GM23338 (cell line): ENCODE measurements at regions not wholly inside any gene's neighbourhood (a gene's known extent, or its start where the extent isn't known, plus 50 kb on each side); places are given as distances from the start of the nearest gene placed in this dataset.

Experiments
- ATAC-seq: fragments of 200-7000 bp; cut with Tn5 transposase; 3 replicates; pipeline ENCODE4 v1.9.1; 2020
- DNase-seq: peaks from one replicate; pipeline ENCODE4 v3.0.0-alpha.2; 2015; ENCODE audit warnings: low spot score
- H2AFZ ChIP-seq: fragments of 200-600 bp; sonication (generic); 2 replicates; pipeline ENCODE4 v1.8.0; 2016; ENCODE audit warnings: antibody characterized with exemption, mild to moderate bottlenecking, moderate library complexity
- H3F3A ChIP-seq: fragments of 200-600 bp; sonication (generic); replicated peaks from 2 replicates; pipeline ENCODE4 v1.8.0; 2017; ENCODE audit warnings: antibody characterized with exemption, mixed run types, low read depth
- H3K27ac ChIP-seq: fragments of 200-600 bp; sonication (generic); 2 replicates; pipeline ENCODE4 v1.6.1; 2016; ENCODE audit warnings: low read depth
- H3K27me3 ChIP-seq: fragments of 200-600 bp; sonication (generic); 2 replicates; pipeline ENCODE4 v1.8.0; 2016; ENCODE audit warnings: mild to moderate bottlenecking, mixed run types, moderate library complexity; ENCODE audit not compliant: insufficient read depth
- H3K36me3 ChIP-seq: fragments of 200-600 bp; sonication (generic); 2 replicates; pipeline ENCODE4 v1.8.0; 2016; ENCODE audit warnings: mild to moderate bottlenecking; ENCODE audit not compliant: insufficient read depth
- H3K4me1 ChIP-seq: fragments of 200-600 bp; sonication (generic); 2 replicates; pipeline ENCODE4 v1.8.0; 2016; ENCODE audit warnings: mild to moderate bottlenecking, moderate library complexity; ENCODE audit not compliant: insufficient read depth
- H3K4me2 ChIP-seq: fragments of 200-600 bp; sonication (generic); 2 replicates; pipeline ENCODE4 v1.7.1; 2017; ENCODE audit warnings: mixed run types
- H3K4me3 ChIP-seq: fragments of 200-600 bp; sonication (generic); 2 replicates; pipeline ENCODE4 v1.6.1; 2016; ENCODE audit warnings: mixed run types
- H3K79me2 ChIP-seq: fragments of 200-600 bp; sonication (generic); replicated peaks from 2 replicates; pipeline ENCODE4 v1.8.0; 2017; ENCODE audit warnings: mild to moderate bottlenecking; ENCODE audit not compliant: insufficient read depth
- H3K9me2 ChIP-seq: fragments of 200-600 bp; sonication (generic); 2 replicates; pipeline ENCODE4 v1.8.0; 2017; ENCODE audit not compliant: insufficient read depth
- H4K20me1 ChIP-seq: fragments of 200-600 bp; sonication (generic); replicated peaks from 2 replicates; pipeline ENCODE4 v1.8.0; 2017; ENCODE audit warnings: mild to moderate bottlenecking; ENCODE audit not compliant: insufficient read depth
- H3K27ac Mint-ChIP-seq: 2 replicates; pipeline ENCODE4 v1.8.0; 2020; ENCODE audit warnings: inconsistent platforms, mild to moderate bottlenecking, moderate library complexity, mixed read lengths
- H3K27me3 Mint-ChIP-seq: 3 replicates; pipeline ENCODE4 v1.8.0; 2022; ENCODE audit warnings: low read depth, mild to moderate bottlenecking, moderate library complexity, mixed read lengths, inconsistent platforms; ENCODE audit not compliant: insufficient read depth, poor library complexity
- H3K36me3 Mint-ChIP-seq: 3 replicates; pipeline ENCODE4 v1.8.0; 2021; ENCODE audit warnings: low read depth, mild to moderate bottlenecking, inconsistent platforms, moderate library complexity, mixed read lengths
- H3K4me1 Mint-ChIP-seq: 3 replicates; pipeline ENCODE4 v1.8.0; 2020; ENCODE audit warnings: mild to moderate bottlenecking, inconsistent platforms, mixed read lengths
- H3K4me3 Mint-ChIP-seq: 3 replicates; pipeline ENCODE4 v1.8.0; 2021; ENCODE audit warnings: moderate library complexity, mild to moderate bottlenecking, inconsistent platforms, mixed read lengths
- H3K9me3 Mint-ChIP-seq: 3 replicates; pipeline ENCODE4 v1.8.0; 2020; ENCODE audit warnings: moderate library complexity, mild to moderate bottlenecking, inconsistent platforms, mixed read lengths
- CREB1 ChIP-seq: fragments of 250-450 bp; sonication (Bioruptor Pico); IDR thresholded peaks from 2 replicates; pipeline ENCODE4 v1.5.0; 2020; ENCODE audit warnings: low read depth, mild to moderate bottlenecking, moderate library complexity
- NANOG ChIP-seq: IDR thresholded peaks from 2 replicates; pipeline ENCODE4 v1.6.1; 2016; ENCODE audit warnings: antibody characterized with exemption, borderline replicate concordance
- POLR2AphosphoS5 ChIP-seq: IDR thresholded peaks from 2 replicates; pipeline ENCODE4 v1.6.1; 2016; ENCODE audit warnings: antibody characterized with exemption, low read depth
- TF ChIP-seq, protein P1 (sequence below): IDR thresholded peaks from one replicate; pipeline ENCODE4 v1.6.1; 2018; ENCODE audit warnings: antibody characterized with exemption; ENCODE audit not compliant: unreplicated experiment

DNA sequence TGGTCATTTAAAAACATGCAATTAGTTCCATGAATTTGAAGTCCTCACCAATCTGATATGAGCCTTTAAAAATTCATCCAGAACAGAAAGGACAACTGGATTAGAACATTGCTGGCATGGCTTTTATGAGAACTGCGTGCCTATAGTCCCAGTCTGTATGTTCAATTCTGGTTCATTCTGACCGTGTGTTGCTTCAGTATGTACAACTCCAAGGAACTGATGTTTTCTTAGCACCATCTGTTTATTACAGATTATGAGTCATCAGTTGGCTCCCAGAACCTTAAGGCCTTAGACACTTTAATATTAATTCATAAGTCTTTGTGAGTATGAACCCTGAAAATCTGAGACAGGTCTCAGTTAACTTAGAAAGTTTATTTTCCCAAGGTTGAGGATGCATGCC lies 115.0 kb downstream of the CEP44 start (continued):
- TF ChIP-seq, protein P1, sequence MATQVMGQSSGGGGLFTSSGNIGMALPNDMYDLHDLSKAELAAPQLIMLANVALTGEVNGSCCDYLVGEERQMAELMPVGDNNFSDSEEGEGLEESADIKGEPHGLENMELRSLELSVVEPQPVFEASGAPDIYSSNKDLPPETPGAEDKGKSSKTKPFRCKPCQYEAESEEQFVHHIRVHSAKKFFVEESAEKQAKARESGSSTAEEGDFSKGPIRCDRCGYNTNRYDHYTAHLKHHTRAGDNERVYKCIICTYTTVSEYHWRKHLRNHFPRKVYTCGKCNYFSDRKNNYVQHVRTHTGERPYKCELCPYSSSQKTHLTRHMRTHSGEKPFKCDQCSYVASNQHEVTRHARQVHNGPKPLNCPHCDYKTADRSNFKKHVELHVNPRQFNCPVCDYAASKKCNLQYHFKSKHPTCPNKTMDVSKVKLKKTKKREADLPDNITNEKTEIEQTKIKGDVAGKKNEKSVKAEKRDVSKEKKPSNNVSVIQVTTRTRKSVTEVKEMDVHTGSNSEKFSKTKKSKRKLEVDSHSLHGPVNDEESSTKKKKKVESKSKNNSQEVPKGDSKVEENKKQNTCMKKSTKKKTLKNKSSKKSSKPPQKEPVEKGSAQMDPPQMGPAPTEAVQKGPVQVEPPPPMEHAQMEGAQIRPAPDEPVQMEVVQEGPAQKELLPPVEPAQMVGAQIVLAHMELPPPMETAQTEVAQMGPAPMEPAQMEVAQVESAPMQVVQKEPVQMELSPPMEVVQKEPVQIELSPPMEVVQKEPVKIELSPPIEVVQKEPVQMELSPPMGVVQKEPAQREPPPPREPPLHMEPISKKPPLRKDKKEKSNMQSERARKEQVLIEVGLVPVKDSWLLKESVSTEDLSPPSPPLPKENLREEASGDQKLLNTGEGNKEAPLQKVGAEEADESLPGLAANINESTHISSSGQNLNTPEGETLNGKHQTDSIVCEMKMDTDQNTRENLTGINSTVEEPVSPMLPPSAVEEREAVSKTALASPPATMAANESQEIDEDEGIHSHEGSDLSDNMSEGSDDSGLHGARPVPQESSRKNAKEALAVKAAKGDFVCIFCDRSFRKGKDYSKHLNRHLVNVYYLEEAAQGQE: no peak
- TF ChIP-seq CREB1 (CRISPR knock-in tag): no peak

GRCh38 chr4:174397366-174398155 lies 113.8 kb downstream of the CEP44 start:
- H3K9me3 Mint-ChIP-seq: no peaks in the 10 kb centered on the region
- Histone ChIP-seq H4K20me1 (no peaks in the 10 kb centered on the region), H3K9me2 (peaks cover 13% of the 10 kb centered on the region; the same call in 1 of the 2 replicates), H3K79me2 (no peaks in the 10 kb centered on the region), H3K4me1 (peaks cover 20% of the 10 kb centered on the region), H3F3A (0 out of 2 replicates have a peak, but pooled peaks cover 3% of the 10 kb centered on the region), H3K36me3 (no peaks in the 10 kb centered on the region), H3K4me3 (no peak overlapping the region), H3K4me2 (no peak overlapping the region), H3K27ac (no peak overlapping the region), H2AFZ (no peak overlapping the region), H3K27me3 (no peaks in the 10 kb centered on the region)
- peaks cover 21% of the 10 kb centered on the region for H3K4me1 Mint-ChIP-seq
- H3K36me3 Mint-ChIP-seq: no peaks in the 10 kb centered on the region; the same call in 2 of the 3 replicates
- peaks cover 3% of the 10 kb centered on the region for H3K27me3 Mint-ChIP-seq
- no peak for ATAC-seq
- TF ChIP-seq NANOG (no peak), POLR2AphosphoS5 (no peak)
- TF ChIP-seq, protein P1: peak; percentile 38
- DNase-seq: no peak
- no peak overlapping the region for H3K27ac Mint-ChIP-seq
- no peak overlapping the region for H3K4me3 Mint-ChIP-seq
